Lower leg skin (tissue), 4 donors: ENCODE measurements at regions not wholly inside any gene's neighbourhood (a gene's known extent, or its start where the extent isn't known, plus 50 kb on each side); places are given as distances from the start of the nearest gene placed in this dataset.

Experiments
- DNase-seq, 2 donors: peaks; one replicate each; pipeline ENCODE4 v3.0.0-alpha.2; 2019; ENCODE audit warnings: low spot score in 2 of 2
- H3K4me3 ChIP-seq: fragments of 200-600 bp; sonication (generic); 2 replicates; pipeline ENCODE4 v1.5.1; 2017; ENCODE audit warnings: mild to moderate bottlenecking, low read depth; ENCODE audit not compliant: poor library complexity, severe bottlenecking
- POLR2A ChIP-seq, 2 donors: fragments of 450-650 bp; IDR thresholded peaks; one replicate each; pipeline ENCODE4 v1.6.1; 2016 to 2017; ENCODE audit warnings: antibody characterized with exemption in 2 of 2, mild to moderate bottlenecking in 1 of 2, moderate library complexity in 1 of 2
- WGBS, 2 donors: methylation state at CpG; one replicate each; pipeline ENCODE4 v1.1.5; 2018; 5-methylcytosine and 5-hydroxymethylcytosine counted together
- intact Hi-C: fragments of 100-400 bp; cut with DNase I; formaldehyde crosslinking; loops from one replicate; pipeline ENCODE4 v1.15.0; 2023; ENCODE audit warnings: low total_unique reads
- TF ChIP-seq, protein P1 (sequence below), 3 donors: fragments of 450-650 bp; IDR thresholded peaks; one replicate each; pipeline ENCODE4 v1.5.1; 2016; ENCODE audit warnings: antibody characterized with exemption in 3 of 3, mild to moderate bottlenecking in 3 of 3, moderate library complexity in 2 of 3

DNA sequence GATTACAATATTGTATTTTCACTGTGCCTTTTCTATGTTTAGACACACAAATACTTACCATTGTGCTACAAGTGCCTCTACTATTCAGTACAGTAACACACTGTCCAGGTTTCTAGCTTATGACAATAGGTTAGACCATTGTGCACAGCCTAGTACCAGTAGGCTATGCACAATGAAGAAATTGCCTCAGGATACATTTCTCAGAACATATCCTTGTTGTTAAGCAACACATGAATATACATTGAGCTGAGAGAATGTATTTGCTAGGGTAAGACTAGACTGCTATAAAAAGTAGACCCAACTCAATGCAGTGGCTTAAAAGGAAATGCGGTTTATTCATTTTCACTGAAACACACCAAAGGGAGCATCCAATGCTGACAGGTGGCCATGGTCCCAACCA is 285.1 kb downstream of the HS3ST3A1 start:
- WGBS, 2 donors = 89 to 100% methylated on average over 1 of the region's 1 CpG
- TF ChIP-seq, protein P1, sequence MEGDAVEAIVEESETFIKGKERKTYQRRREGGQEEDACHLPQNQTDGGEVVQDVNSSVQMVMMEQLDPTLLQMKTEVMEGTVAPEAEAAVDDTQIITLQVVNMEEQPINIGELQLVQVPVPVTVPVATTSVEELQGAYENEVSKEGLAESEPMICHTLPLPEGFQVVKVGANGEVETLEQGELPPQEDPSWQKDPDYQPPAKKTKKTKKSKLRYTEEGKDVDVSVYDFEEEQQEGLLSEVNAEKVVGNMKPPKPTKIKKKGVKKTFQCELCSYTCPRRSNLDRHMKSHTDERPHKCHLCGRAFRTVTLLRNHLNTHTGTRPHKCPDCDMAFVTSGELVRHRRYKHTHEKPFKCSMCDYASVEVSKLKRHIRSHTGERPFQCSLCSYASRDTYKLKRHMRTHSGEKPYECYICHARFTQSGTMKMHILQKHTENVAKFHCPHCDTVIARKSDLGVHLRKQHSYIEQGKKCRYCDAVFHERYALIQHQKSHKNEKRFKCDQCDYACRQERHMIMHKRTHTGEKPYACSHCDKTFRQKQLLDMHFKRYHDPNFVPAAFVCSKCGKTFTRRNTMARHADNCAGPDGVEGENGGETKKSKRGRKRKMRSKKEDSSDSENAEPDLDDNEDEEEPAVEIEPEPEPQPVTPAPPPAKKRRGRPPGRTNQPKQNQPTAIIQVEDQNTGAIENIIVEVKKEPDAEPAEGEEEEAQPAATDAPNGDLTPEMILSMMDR (IDR thresholded peaks at IDR 0.05) = no peak
- TF ChIP-seq POLR2A (IDR thresholded peaks at IDR 0.05) = no peak
- intact Hi-C loops = no loop called here
- H3K4me3 ChIP-seq = no peak overlapping the region
- DNase-seq = no peak

DNA sequence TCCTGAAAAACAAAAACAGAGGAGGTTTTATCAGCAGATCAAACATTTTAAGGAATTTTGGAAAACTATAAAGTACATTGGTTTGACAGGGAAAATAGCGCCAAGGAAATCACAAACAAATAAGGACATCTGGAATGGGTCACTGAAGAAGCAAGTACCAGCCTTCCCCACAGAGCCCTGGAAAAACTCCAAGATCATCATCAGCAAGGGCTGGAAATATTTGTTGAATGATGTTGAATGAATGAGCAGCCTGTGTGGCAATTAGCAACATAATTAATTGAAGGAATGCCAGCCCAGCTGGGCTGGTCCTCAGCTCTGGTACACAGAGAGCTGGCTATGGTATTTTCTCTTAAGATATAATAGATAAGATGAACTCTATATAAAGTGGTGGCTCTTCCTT is 290.4 kb downstream of the HS3ST3A1 start:
- intact Hi-C loops = no loop called here
- no peak for DNase-seq
- no peak overlapping the region for H3K4me3 ChIP-seq
- 46 to 50% methylated on average over 1 of the region's 1 CpG for WGBS, 2 donors
- TF ChIP-seq, protein P1 (IDR thresholded peaks at IDR 0.05) = no peak
- no peak for TF ChIP-seq POLR2A (IDR thresholded peaks at IDR 0.05)

DNA sequence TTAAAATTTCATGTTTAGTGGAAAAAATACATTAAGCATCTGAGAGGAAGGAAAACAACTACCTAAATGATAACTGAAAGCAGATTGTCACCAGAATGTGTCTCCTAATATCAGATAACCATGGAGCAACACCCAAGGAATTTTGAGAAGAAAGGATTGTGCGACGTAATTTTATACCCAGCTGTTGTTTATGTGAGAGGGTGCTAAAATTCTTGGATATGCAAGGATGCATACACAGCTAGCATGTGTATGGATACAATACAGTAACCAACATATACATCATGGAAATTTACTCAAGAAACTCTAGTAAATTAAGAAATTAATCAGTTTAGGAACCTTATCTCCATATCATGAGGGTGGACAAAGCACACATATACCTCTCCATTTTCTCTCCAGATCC is 290.9 kb downstream of the HS3ST3A1 start:
- no peak for DNase-seq
- intact Hi-C loops = no loop called here
- H3K4me3 ChIP-seq = no peak overlapping the region
- 56 to 94% methylated on average over 2 of the region's 2 CpGs for WGBS, 2 donors
- TF ChIP-seq, protein P1 (IDR thresholded peaks at IDR 0.05) = no peak
- TF ChIP-seq POLR2A (IDR thresholded peaks at IDR 0.05) = no peak

DNA sequence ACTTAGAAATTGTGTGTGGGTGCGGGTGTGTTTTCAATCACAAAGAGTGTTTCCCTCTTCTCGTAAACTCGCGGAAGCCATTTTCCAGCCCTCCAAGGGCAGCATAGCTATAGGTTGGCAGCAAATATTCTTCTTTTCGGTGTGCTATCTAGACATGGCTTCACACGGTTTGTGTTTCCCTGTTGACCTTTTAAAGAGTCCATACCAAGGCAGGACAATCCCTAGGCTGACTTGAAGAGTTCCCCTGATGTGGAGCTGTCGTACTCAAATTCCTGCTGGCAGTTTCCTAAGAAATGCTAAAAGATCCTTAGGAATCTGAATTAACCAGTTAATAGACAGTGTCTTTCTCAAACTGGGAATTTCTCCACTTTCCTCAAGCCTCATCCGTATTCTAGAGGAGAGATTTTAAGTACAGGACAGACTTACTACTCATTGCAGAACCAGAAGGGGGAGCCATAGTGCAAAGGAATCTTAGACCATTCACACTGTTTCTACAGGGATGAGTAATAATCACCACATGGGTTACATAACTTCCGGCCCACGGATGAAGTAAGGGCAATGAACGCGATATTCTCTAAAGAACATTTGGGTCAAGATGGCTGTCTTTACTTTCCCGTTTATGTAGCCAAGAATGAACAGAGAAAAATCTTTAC is 288.6 kb upstream of the ELAC2 start:
- no peak for TF ChIP-seq POLR2A (IDR thresholded peaks at IDR 0.05)
- TF ChIP-seq, protein P1 (IDR thresholded peaks at IDR 0.05) = no peak
- WGBS, 2 donors = 49 to 60% methylated on average over 13 of the region's 13 CpGs

DNA sequence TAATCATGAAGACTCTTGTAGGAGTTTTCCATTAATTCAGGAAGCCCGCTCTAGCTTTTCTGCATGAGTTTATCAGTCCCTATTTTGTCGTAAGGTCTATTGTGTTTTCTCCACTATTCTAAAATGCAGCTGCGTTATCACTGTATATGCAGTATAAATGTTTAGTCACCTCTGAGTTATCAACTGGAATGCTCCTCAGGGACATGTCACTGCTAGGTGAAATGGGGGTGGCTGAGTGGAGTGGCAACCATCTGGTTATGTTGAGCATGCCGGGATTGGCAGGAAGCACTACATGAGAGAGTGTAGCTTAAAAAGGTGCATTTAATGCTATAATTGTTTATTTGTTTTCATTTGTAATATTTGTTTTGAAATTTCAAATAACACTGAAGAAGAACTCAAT is 285.2 kb upstream of the ELAC2 start:
- no peak for DNase-seq
- no peak for TF ChIP-seq POLR2A (IDR thresholded peaks at IDR 0.05)
- TF ChIP-seq, protein P1 (IDR thresholded peaks at IDR 0.05) = no peak
- H3K4me3 ChIP-seq = no peak overlapping the region
- WGBS, 2 donors = 94% methylated on average over 4 of the region's 4 CpGs
- intact Hi-C loops = no loop called here

More for the DNA sequence above, 288.6 kb upstream of the ELAC2 start:
- DNase-seq = no peak
- H3K4me3 ChIP-seq = no peak overlapping the region
- intact Hi-C loops = no loop called here

DNA sequence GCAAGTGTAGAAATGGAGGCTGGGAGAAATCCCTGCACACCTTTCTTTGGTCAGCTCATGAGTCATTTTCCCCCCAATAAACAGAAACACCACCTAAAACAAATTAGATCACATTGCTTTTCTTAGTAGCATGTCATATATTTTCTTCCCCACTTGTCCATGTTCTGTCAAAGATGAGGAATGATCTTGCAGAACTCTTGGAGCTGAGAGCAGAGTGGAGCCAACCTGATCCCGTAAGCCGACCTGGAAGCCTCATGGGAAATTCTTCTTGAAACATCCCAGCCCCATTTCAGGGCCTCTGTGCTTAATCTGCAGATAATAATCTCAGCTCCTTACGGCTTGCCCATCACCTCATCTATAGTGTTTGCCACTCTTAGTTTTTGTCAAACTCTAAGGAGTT is 284.6 kb upstream of the ELAC2 start:
- DNase-seq = no peak
- H3K4me3 ChIP-seq = no peak overlapping the region
- 70 to 77% methylated on average over 3 of the region's 3 CpGs for WGBS, 2 donors
- intact Hi-C loops = no loop called here
- TF ChIP-seq, protein P1 (IDR thresholded peaks at IDR 0.05) = no peak
- TF ChIP-seq POLR2A (IDR thresholded peaks at IDR 0.05) = no peak
